GM23338 (cell line): ENCODE measurements at regions not wholly inside any gene's neighbourhood (a gene's known extent, or its start where the extent isn't known, plus 50 kb on each side); places are given as distances from the start of the nearest gene placed in this dataset.

Source experiments
- ATAC-seq: fragments of 200-7000 bp; cut with Tn5 transposase; 3 replicates; pipeline ENCODE4 v1.9.1; 2020
- DNase-seq: peaks from one replicate; pipeline ENCODE4 v3.0.0-alpha.2; 2015; ENCODE audit warnings: low spot score
- H2AFZ ChIP-seq: fragments of 200-600 bp; sonication (generic); 2 replicates; pipeline ENCODE4 v1.8.0; 2016; ENCODE audit warnings: antibody characterized with exemption, mild to moderate bottlenecking, moderate library complexity
- H3F3A ChIP-seq: fragments of 200-600 bp; sonication (generic); replicated peaks from 2 replicates; pipeline ENCODE4 v1.8.0; 2017; ENCODE audit warnings: antibody characterized with exemption, mixed run types, low read depth
- H3K27ac ChIP-seq: fragments of 200-600 bp; sonication (generic); 2 replicates; pipeline ENCODE4 v1.6.1; 2016; ENCODE audit warnings: low read depth
- H3K27me3 ChIP-seq: fragments of 200-600 bp; sonication (generic); 2 replicates; pipeline ENCODE4 v1.8.0; 2016; ENCODE audit warnings: mild to moderate bottlenecking, mixed run types, moderate library complexity; ENCODE audit not compliant: insufficient read depth
- H3K36me3 ChIP-seq: fragments of 200-600 bp; sonication (generic); 2 replicates; pipeline ENCODE4 v1.8.0; 2016; ENCODE audit warnings: mild to moderate bottlenecking; ENCODE audit not compliant: insufficient read depth
- H3K4me1 ChIP-seq: fragments of 200-600 bp; sonication (generic); 2 replicates; pipeline ENCODE4 v1.8.0; 2016; ENCODE audit warnings: mild to moderate bottlenecking, moderate library complexity; ENCODE audit not compliant: insufficient read depth
- H3K4me2 ChIP-seq: fragments of 200-600 bp; sonication (generic); 2 replicates; pipeline ENCODE4 v1.7.1; 2017; ENCODE audit warnings: mixed run types
- H3K4me3 ChIP-seq: fragments of 200-600 bp; sonication (generic); 2 replicates; pipeline ENCODE4 v1.6.1; 2016; ENCODE audit warnings: mixed run types
- H3K79me2 ChIP-seq: fragments of 200-600 bp; sonication (generic); replicated peaks from 2 replicates; pipeline ENCODE4 v1.8.0; 2017; ENCODE audit warnings: mild to moderate bottlenecking; ENCODE audit not compliant: insufficient read depth
- H3K9me2 ChIP-seq: fragments of 200-600 bp; sonication (generic); 2 replicates; pipeline ENCODE4 v1.8.0; 2017; ENCODE audit not compliant: insufficient read depth
- H4K20me1 ChIP-seq: fragments of 200-600 bp; sonication (generic); replicated peaks from 2 replicates; pipeline ENCODE4 v1.8.0; 2017; ENCODE audit warnings: mild to moderate bottlenecking; ENCODE audit not compliant: insufficient read depth
- H3K27ac Mint-ChIP-seq: 2 replicates; pipeline ENCODE4 v1.8.0; 2020; ENCODE audit warnings: inconsistent platforms, mild to moderate bottlenecking, moderate library complexity, mixed read lengths
- H3K27me3 Mint-ChIP-seq: 3 replicates; pipeline ENCODE4 v1.8.0; 2022; ENCODE audit warnings: low read depth, mild to moderate bottlenecking, moderate library complexity, mixed read lengths, inconsistent platforms; ENCODE audit not compliant: insufficient read depth, poor library complexity
- H3K36me3 Mint-ChIP-seq: 3 replicates; pipeline ENCODE4 v1.8.0; 2021; ENCODE audit warnings: low read depth, mild to moderate bottlenecking, inconsistent platforms, moderate library complexity, mixed read lengths
- H3K4me1 Mint-ChIP-seq: 3 replicates; pipeline ENCODE4 v1.8.0; 2020; ENCODE audit warnings: mild to moderate bottlenecking, inconsistent platforms, mixed read lengths
- H3K4me3 Mint-ChIP-seq: 3 replicates; pipeline ENCODE4 v1.8.0; 2021; ENCODE audit warnings: moderate library complexity, mild to moderate bottlenecking, inconsistent platforms, mixed read lengths
- H3K9me3 Mint-ChIP-seq: 3 replicates; pipeline ENCODE4 v1.8.0; 2020; ENCODE audit warnings: moderate library complexity, mild to moderate bottlenecking, inconsistent platforms, mixed read lengths
- CREB1 ChIP-seq: fragments of 250-450 bp; sonication (Bioruptor Pico); IDR thresholded peaks from 2 replicates; pipeline ENCODE4 v1.5.0; 2020; ENCODE audit warnings: low read depth, mild to moderate bottlenecking, moderate library complexity
- EZH2 ChIP-seq: fragments of 200-600 bp; sonication (generic); IDR thresholded peaks from one replicate; pipeline ENCODE4 v1.8.0; 2017; ENCODE audit warnings: antibody characterized with exemption, mild to moderate bottlenecking, low read depth; ENCODE audit not compliant: unreplicated experiment
- JUNB ChIP-seq: IDR thresholded peaks from one replicate; pipeline ENCODE4 v1.6.1; 2016; ENCODE audit warnings: antibody characterized with exemption; ENCODE audit not compliant: unreplicated experiment
- NANOG ChIP-seq: IDR thresholded peaks from 2 replicates; pipeline ENCODE4 v1.6.1; 2016; ENCODE audit warnings: antibody characterized with exemption, borderline replicate concordance
- POLR2AphosphoS5 ChIP-seq: IDR thresholded peaks from 2 replicates; pipeline ENCODE4 v1.6.1; 2016; ENCODE audit warnings: antibody characterized with exemption, low read depth
- STAT1 ChIP-seq: IDR thresholded peaks from one replicate; pipeline ENCODE4 v1.6.1; 2016; ENCODE audit warnings: antibody characterized with exemption; ENCODE audit not compliant: unreplicated experiment
- ZNF331 ChIP-seq: fragments of 250-450 bp; sonication (Bioruptor Pico); IDR thresholded peaks from 2 replicates; pipeline ENCODE4 v1.5.0; 2020; ENCODE audit warnings: low read depth, mild to moderate bottlenecking, moderate library complexity
- ZNF462 ChIP-seq: fragments of 250-450 bp; sonication (Bioruptor Pico); IDR thresholded peaks from 2 replicates; pipeline ENCODE4 v1.5.0; 2020; ENCODE audit warnings: mild to moderate bottlenecking, moderate library complexity
- TF ChIP-seq, protein P1 (sequence below): IDR thresholded peaks from one replicate; pipeline ENCODE4 v1.6.1; 2018; ENCODE audit warnings: antibody characterized with exemption; ENCODE audit not compliant: unreplicated experiment
- TF ChIP-seq, protein P2 (sequence below): IDR thresholded peaks from 2 replicates; pipeline ENCODE4 v1.6.1; 2016; ENCODE audit warnings: antibody characterized with exemption

GRCh38 chr19:28882818-28883217 lies 330.1 kb downstream of the UQCRFS1 start:
- Histone ChIP-seq H3K27me3 (no peaks in the 10 kb centered on the region), H4K20me1 (no peaks in the 10 kb centered on the region), H3K27ac (peak overlapping the region; percentile 61), H3K4me2 (peak overlapping the region; percentile 71), H3K4me3 (no peak overlapping the region), H3F3A (0 out of 2 replicates have a peak, but pooled peaks cover 15% of the 10 kb centered on the region), H3K79me2 (no peaks in the 10 kb centered on the region), H3K4me1 (peaks cover 46% of the 10 kb centered on the region), H3K9me2 (0 out of 2 replicates have a peak, but pooled peaks cover 2% of the 10 kb centered on the region), H2AFZ (peak overlapping the region; percentile 86), H3K36me3 (no peaks in the 10 kb centered on the region)
- Mint-ChIP-seq H3K9me3 (no peaks in the 10 kb centered on the region; the same call in 2 of the 3 replicates), H3K27me3 (peaks cover 18% of the 10 kb centered on the region), H3K36me3 (no peaks in the 10 kb centered on the region), H3K4me1 (peaks cover 66% of the 10 kb centered on the region), H3K4me3 (0 out of 3 replicates have a peak overlapping the region, but pooled peaks have one; percentile 3), H3K27ac (no peak overlapping the region; the same call in 1 of the 2 replicates)
- TF ChIP-seq, protein P1, sequence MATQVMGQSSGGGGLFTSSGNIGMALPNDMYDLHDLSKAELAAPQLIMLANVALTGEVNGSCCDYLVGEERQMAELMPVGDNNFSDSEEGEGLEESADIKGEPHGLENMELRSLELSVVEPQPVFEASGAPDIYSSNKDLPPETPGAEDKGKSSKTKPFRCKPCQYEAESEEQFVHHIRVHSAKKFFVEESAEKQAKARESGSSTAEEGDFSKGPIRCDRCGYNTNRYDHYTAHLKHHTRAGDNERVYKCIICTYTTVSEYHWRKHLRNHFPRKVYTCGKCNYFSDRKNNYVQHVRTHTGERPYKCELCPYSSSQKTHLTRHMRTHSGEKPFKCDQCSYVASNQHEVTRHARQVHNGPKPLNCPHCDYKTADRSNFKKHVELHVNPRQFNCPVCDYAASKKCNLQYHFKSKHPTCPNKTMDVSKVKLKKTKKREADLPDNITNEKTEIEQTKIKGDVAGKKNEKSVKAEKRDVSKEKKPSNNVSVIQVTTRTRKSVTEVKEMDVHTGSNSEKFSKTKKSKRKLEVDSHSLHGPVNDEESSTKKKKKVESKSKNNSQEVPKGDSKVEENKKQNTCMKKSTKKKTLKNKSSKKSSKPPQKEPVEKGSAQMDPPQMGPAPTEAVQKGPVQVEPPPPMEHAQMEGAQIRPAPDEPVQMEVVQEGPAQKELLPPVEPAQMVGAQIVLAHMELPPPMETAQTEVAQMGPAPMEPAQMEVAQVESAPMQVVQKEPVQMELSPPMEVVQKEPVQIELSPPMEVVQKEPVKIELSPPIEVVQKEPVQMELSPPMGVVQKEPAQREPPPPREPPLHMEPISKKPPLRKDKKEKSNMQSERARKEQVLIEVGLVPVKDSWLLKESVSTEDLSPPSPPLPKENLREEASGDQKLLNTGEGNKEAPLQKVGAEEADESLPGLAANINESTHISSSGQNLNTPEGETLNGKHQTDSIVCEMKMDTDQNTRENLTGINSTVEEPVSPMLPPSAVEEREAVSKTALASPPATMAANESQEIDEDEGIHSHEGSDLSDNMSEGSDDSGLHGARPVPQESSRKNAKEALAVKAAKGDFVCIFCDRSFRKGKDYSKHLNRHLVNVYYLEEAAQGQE, result no peak
- TF ChIP-seq, protein P2, sequence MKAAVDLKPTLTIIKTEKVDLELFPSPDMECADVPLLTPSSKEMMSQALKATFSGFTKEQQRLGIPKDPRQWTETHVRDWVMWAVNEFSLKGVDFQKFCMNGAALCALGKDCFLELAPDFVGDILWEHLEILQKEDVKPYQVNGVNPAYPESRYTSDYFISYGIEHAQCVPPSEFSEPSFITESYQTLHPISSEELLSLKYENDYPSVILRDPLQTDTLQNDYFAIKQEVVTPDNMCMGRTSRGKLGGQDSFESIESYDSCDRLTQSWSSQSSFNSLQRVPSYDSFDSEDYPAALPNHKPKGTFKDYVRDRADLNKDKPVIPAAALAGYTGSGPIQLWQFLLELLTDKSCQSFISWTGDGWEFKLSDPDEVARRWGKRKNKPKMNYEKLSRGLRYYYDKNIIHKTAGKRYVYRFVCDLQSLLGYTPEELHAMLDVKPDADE, result no peak
- TF ChIP-seq ZNF331 (CRISPR knock-in tag), result no peak
- ATAC-seq, result peak; percentile 15
- DNase-seq, result no peak

DNA sequence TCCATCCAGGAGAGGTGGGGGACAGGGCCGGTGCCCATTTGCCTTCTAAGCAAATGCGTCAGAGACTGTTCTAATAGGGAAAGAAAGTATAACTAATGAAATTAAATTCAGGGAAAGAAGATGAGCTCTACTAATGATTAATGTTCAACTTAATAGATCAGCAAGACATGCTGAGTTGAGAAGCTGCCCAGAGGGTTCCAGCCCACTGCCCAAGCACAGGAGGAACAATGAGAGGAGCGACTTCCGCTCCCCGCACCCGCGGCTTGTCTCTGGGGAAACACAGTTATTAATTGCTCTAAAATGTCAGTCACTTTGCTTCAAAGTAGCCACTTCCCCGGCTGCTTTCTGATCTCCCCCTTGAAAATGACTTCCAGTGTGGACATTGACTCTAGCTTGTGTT lies 331.3 kb downstream of the UQCRFS1 start:
- 0 out of 2 replicates have a peak, but pooled peaks cover 15% of the 10 kb centered on the region for H3F3A ChIP-seq
- H3K9me2 ChIP-seq, result peaks cover 2% of the 10 kb centered on the region; the same call in 1 of the 2 replicates
- no peaks in the 10 kb centered on the region for H3K36me3 Mint-ChIP-seq
- peaks cover 60% of the 10 kb centered on the region for H3K4me1 Mint-ChIP-seq
- H4K20me1 ChIP-seq, result no peaks in the 10 kb centered on the region
- H3K9me3 Mint-ChIP-seq, result no peaks in the 10 kb centered on the region; the same call in 2 of the 3 replicates
- no peaks in the 10 kb centered on the region for H3K79me2 ChIP-seq
- no peak overlapping the region for H2AFZ ChIP-seq
- no peak overlapping the region for H3K4me3 Mint-ChIP-seq
- no peak for DNase-seq
- H3K4me2 ChIP-seq, result peak overlapping the region; percentile 50
- peaks cover 40% of the 10 kb centered on the region for H3K4me1 ChIP-seq
- peaks cover 18% of the 10 kb centered on the region for H3K27me3 Mint-ChIP-seq
- no peak for ATAC-seq
- peak overlapping the region; percentile 71 for H3K27ac ChIP-seq
- no peaks in the 10 kb centered on the region for H3K36me3 ChIP-seq
- TF ChIP-seq JUNB, result no peak
- TF ChIP-seq POLR2AphosphoS5, result no peak
- no peak for TF ChIP-seq EZH2
- TF ChIP-seq NANOG, result no peak
- no peak for TF ChIP-seq STAT1
- TF ChIP-seq CREB1 (CRISPR knock-in tag), result no peak
- no peak for TF ChIP-seq ZNF331 (CRISPR knock-in tag)
- no peak for TF ChIP-seq ZNF462 (CRISPR knock-in tag)
- H3K27me3 ChIP-seq, result no peaks in the 10 kb centered on the region
- H3K27ac Mint-ChIP-seq, result peak overlapping the region; percentile 69; the same call in 1 of the 2 replicates
- peak overlapping the region; percentile 22 for H3K4me3 ChIP-seq
